ENCODE measurements at regions not wholly inside any gene's neighbourhood (a gene's known extent, or its start where the extent isn't known, plus 50 kb on each side); places are given as distances from the start of the nearest gene placed in this dataset.

GRCh38 chr2:129069875-129070594 is 751.4 kb upstream of the HS6ST1 start:
- DNase-seq (ENCODE audit: low read depth) = no peak

DNA sequence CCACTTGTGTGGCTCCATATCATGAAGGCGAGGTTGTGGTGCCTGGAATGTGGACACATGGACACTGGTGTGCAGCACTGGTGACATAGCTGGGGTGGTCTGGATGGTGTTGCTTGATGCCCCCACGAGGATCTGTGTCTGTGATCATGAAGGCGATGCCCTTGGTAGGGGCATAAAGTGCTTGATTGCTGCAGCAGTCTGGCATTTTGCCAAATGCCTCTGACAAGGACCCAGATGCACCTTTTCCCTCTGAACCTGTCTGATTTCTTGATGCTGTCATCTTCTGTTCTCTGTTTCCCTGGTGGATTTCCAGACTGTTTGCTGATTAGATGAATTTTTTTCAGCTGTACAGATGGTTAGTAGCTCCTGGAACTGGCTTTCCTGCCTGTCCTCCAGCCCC is 752.0 kb upstream of the HS6ST1 start:
- no peak for DNase-seq (ENCODE audit: low read depth)

GRCh38 chr2:129071531-129071930 is 752.9 kb upstream of the HS6ST1 start:
- no peak for DNase-seq (ENCODE audit: low read depth)

- no peak for DNase-seq (ENCODE audit: low read depth)
Observed at GRCh38 chr2:129074298-129074920, 755.7 kb upstream of the HS6ST1 start.

DNA sequence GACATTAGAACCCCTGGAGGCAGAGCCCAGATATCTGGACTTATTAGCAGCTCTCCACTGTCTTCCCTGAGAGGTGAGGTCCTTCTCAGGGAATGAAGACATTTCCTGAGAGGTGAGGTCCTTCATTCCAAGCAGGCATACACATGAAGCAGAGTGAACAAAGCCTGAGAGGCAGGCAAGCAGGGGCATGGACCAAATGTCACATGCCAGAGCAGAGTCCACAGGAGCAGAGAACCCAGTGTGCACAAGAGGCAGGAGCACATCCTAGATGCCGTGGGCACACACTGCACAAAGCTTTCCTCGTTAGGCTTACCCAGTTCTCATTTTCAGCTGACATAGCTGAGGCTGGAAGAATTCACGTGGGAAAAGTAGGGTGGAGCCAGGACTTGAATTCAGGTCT is 759.9 kb upstream of the HS6ST1 start:
- no peak for DNase-seq (ENCODE audit: low read depth)

DNA sequence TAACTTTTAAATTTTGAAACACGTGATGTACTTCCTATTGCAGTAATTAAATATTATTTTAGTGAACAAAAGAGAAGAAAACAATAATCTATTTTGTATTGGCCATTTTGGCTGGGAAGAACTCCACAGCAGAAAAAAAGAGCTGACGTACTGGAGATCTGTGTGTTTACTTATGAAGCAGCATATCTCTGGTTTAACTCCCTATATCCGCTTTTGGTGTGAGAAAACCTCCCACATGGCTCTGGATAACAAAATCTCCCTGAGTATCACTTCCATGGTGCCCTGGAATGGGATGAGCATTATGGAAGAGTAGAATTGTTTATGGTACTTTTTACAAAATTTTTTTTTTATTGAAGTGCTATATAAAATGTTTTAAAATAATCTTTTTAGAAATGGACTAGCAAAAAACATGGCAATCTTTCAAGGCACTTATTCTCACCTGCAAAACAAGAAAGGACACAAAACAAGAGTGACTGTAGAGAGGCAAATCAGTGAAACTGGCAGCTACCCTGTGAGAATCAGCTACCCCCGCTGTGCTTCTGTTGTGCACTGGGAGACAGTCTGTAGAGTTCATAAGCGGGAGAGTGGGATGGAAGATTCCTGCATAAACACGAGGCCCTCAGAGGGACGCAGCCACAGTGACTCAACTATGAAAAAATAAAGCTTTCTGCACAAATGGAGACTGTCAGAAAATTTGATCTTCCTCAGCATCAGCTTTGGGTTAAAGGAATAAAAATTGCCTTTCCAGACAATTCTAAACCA is 762.2 kb upstream of the HS6ST1 start:
- DNase-seq (ENCODE audit: low read depth) = no peak

GRCh38 chr2:129085386-129085785 is 766.7 kb upstream of the HS6ST1 start:
- DNase-seq (ENCODE audit: low read depth) = no peak

DNA sequence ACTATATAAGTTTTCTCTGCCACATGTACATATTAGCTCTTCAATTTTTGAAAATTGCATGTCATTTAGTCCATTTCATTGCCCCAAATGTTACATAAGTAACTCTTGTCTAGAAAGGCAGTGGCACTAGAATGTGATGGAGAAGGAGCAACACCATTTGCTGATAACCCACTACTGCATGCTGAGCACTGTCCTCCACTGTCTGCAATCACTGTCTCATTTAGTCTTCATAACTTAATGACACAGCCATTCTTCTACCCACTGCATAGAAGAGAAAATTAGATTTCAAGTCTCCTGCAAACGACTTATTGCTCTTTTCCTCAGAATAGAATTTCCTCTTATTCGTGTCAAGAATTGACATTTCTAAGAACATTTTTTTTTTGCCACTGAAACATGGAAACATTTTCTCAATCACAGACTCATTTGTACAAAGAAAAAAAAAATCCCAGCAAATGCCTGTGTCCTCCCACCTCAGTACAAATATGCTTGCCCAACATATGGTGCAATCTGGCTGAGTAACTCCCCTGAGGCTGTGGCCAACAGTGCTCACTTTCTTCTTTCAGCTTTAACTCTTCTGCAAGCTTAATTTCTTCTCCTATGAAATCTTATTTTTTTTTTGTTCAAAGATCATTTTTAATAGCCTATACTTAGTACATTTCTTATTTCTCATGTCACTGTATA is 768.6 kb upstream of the HS6ST1 start:
- DNase-seq (ENCODE audit: low read depth) = no peak

- no peak for DNase-seq (ENCODE audit: low read depth)
Observed at GRCh38 chr2:129091620-129092019, 773.0 kb upstream of the HS6ST1 start.

- DNase-seq (ENCODE audit: low read depth) = no peak
Observed at GRCh38 chr2:129092956-129093355, 774.3 kb upstream of the HS6ST1 start.

- no peak for DNase-seq (ENCODE audit: low read depth)
Observed at GRCh38 chr2:129101186-129101585, 782.5 kb upstream of the HS6ST1 start.

- no peak for DNase-seq (ENCODE audit: low read depth)
Observed at GRCh38 chr2:129103936-129104878, 785.5 kb upstream of the HS6ST1 start.

DNA sequence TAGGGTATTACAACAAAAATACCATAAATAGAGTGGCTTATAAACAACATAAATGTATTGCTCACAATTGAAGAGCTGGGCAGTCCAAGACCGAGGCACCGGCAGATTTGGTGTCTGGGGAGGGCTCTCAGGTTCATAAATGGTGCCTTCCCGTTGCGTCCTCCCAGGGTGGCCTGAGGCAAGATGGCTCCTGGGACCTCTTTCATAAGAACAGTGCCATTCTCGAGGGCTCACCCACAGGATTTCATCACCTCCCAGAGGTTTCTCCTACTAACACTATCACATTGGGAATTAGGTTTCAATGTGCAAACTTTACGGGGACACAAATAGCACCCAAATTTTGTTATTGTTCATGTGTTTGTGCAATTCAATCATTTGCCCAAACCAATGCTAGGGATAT is 793.5 kb upstream of the HS6ST1 start:
- no peak for DNase-seq (ENCODE audit: low read depth)

- DNase-seq (ENCODE audit: low read depth) = no peak
Observed at GRCh38 chr2:129113776-129114175, 795.1 kb upstream of the HS6ST1 start.

DNA sequence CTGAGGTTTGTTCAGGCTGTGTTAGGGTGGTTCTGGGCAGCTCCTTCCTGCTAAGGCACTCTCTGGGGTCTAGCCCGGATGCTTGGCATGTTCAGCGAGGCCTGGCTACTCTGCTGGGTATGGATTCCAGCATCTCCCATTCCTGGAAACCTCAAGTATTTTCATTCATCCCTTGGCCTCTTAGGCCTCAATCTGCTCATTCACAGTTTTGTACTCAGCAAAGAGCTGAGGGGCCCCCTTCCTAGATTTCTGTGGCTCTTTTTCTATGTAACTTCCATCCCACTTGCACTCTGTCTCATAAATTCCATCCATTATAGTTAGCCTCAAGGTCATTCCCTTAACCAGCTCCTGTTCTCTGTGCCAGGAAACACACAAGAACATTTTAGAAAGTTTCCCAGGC is 798.8 kb upstream of the HS6ST1 start:
- DNase-seq (ENCODE audit: low read depth) = no peak

- no peak for DNase-seq (ENCODE audit: low read depth)
Observed at GRCh38 chr2:129118296-129118695, 799.6 kb upstream of the HS6ST1 start.

DNA sequence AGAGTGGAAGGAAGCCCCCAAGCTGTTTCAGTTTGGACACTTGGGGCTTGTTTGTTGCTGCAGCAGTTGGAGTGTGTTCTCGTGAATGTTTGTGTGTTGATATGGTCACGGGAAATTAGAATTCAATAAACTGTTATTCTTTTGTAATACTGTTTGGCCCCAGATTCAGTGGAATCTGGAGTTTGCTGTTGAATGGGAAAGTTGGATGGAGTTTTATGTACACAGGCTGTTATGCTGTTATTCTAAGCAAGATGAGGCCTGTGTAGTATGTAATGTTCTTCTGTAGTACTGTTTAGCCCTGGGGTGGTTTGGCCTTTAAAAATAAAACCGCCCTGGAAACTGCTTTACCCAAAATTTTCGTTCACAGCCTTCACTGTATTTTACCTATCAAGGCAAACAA is 810.4 kb upstream of the HS6ST1 start:
- no peak for DNase-seq (ENCODE audit: low read depth)

DNA sequence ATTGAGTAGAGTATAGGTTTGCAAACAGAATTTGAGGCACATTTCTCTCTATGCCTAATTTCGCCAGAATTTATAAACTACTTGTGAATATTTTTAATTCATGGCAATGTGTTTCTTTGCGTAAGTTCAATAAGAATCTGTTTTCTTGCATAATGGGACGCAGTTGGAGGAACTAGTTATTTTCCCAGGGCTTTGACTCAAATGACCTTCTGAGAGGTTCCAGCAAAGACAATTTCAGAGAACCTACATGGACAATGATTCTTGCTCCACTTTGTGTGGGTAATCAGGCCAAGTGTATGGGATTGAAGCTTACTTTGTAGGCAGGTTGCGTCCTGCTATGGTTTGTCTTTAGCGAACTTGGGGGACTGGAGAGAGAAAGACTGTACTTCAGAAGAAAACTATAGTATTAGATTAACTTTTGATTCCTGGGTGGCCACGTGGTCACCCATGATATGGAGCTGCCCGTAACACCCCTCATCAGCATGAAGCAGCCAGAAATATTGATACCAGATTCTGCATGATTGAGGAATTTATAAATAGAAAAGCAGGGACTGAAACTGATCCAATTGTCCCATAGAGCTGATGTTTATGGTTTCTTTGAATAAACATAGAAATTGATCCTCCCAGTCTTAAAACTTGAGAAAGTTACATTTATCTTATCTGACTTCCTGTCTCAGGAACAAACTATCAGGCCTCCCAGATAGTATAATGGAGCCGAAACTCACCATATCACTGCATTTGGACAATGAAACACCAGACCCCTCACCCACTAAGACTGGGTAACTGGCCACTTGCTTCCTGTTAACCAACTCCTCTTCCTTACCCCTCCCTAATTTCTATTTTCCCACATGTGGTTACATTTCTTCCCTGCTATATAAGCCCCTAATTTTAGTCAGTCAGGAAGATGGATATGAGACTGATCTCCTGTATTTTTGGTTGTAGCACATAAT is 815.3 kb upstream of the HS6ST1 start:
- no peak for DNase-seq (ENCODE audit: low read depth)

- no peak for DNase-seq (ENCODE audit: low read depth)
Observed at GRCh38 chr2:129135017-129135416, 816.3 kb upstream of the HS6ST1 start.

- DNase-seq (ENCODE audit: low read depth) = no peak
Observed at GRCh38 chr2:129139380-129139779, 820.7 kb upstream of the HS6ST1 start.
